Activated naive CD4-positive, alpha-beta T cell treated with anti-CD3 and anti-CD28 coated beads, Interleukin-2, amount 10 ng/mL, durations not matched to agents 7 days and 5 days (primary cell): ENCODE measurements at regions not wholly inside any gene's neighbourhood (a gene's known extent, or its start where the extent isn't known, plus 50 kb on each side); places are given as distances from the start of the nearest gene placed in this dataset.
"Not testable (repeated sequence)": the region's sequence is repeated elsewhere in the genome, so short reads cannot be mapped to it uniquely, and the experiment has no call there.

Experiments used
- CTCF ChIA-PET: fragments of 350-600 bp; sonication (Branson Sonifier 250); formaldehyde crosslinking; loops from one replicate; lab custom pipeline; 2021; ENCODE audit warnings: antibody characterized with exemption; lab: Charles Lee
- DNase-seq: peaks from one replicate; pipeline ENCODE4 v3.0.0-alpha.2; 2020
- H3K27ac Mint-ChIP-seq: one replicate; pipeline ENCODE4 v1.8.0; 2021; ENCODE audit warnings: mild to moderate bottlenecking, moderate library complexity, mixed read lengths
- H3K27me3 Mint-ChIP-seq: one replicate; pipeline ENCODE4 v1.8.0; 2021; ENCODE audit warnings: mild to moderate bottlenecking, mixed read lengths
- H3K36me3 Mint-ChIP-seq: one replicate; pipeline ENCODE4 v1.8.0; 2021; ENCODE audit warnings: mixed read lengths
- H3K4me1 Mint-ChIP-seq: one replicate; pipeline ENCODE4 v1.8.0; 2021; ENCODE audit warnings: mixed read lengths
- H3K4me3 Mint-ChIP-seq: one replicate; pipeline ENCODE4 v1.8.0; 2021; ENCODE audit warnings: mild to moderate bottlenecking, moderate library complexity, mixed read lengths
- H3K9me3 Mint-ChIP-seq: one replicate; pipeline ENCODE4 v1.8.0; 2021; ENCODE audit warnings: mixed read lengths

DNA sequence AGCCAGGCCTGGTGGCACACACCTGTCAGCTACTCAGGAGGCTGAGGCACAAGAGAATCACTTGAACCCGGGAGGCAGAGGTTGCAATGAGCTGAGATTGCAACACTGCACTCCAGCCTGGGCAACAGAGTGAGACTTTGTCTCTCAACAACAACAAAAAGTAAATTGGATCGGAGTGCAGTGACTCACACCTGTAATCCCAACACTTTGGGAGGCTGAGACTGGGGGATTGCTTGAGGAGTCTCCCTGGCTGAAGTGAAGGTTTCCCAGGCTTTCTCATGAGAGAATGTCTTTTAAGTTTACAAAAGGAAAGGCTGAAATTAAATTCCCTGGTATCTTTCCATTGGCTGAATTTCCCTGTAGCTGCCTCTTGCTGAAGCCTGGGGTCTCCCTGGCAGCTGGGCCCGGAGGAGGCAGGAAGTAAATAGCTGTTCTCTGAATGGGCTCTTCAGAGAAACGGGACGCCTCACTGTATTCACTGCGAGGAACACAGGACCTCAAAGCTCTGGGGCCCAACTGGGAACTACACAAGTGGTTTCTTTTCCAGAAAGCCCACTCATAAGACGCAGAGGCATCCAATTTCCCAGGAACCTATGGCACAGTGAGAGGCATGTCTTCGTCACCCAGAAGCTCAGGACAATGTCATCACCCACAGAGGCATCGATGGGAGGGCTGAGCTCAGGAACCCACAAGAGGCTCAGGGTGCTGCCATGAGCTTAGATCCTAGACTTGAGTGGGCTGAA is 77.4 kb upstream of the SMURF2 start:
- Mint-ChIP-seq H3K9me3 (no peaks in the 10 kb centered on the region), H3K27ac (no peak overlapping the region), H3K4me3 (no peak overlapping the region), H3K27me3 (peaks cover 9% of the 10 kb centered on the region), H3K36me3 (no peaks in the 10 kb centered on the region), H3K4me1 (peaks cover 18% of the 10 kb centered on the region)
- no peak for DNase-seq
- CTCF ChIA-PET, result interaction anchor here (0.6 to 1.5 kb wide), 8 partner anchors 11 to 318 kb away, joined by 3 to 4 read pairs (median 4); partner anchors contain the start of gene POLG2

DNA sequence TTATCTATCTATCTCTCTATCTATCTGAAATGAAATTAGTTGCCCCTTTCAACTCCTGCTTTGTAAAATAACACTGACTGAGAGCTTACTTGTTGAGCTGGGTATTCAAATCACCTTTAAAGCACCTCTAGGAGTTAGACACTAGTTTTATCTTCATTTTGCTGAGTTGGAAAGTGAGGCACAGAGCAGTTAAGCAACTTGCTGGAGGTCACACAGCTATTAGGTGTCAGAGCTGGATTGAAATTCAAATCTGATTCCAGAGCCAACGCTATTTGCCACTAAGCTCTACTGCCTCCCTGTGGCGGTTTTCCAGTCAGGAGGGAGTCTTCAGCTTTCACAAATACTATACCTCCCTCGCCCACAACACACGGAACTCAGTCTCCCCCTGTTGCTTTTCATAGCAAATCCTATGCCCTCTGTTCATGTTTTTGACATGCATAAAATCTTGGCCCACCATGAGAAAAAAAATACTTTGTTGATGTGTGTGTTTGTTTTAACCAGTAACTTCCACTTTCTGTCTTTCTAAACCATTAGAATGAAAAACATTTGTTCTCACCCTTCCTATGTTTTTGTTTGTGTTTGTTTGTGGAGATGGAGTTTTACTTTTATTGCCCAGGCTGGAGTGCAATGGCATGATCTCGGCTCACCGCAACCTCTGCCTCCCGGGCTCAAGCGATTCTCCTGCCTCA is 74.8 kb upstream of the SMURF2 start:
- DNase-seq, result peak; percentile 75
- H3K27me3 Mint-ChIP-seq, result peaks cover 4% of the 10 kb centered on the region

DNA sequence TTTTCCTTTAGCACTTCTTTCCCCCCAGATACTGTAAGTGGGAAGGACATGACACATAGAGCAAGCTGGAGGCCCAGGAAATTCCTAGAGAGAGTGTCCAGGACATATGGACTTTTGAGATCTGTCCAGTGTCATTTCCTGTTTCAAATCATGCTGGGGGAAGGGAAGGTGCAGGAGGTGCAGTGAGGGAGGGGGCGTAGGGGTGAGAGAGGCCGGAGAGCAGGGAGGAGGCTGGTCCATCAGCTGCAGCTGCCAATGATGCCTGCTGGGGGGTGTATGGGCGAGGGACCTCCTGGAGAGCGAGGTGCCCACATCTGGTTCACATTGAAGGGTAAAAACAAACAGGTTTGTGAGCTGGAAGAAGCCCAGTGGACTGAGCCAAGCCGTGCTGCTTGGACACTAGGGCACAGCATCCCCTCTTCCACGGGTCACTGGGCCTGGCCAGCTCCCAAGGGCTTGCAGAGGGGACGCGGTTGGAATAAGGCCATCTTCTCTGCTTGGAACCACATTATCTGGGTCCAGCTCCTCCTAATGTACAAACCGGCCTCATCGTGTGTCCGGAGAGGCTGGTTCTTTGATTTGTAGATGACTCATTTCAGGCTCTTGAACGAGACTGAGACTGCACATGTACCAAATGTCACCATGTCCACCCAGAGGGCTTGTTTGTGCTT is 70.4 kb upstream of the SMURF2 start:
- peaks cover 22% of the 10 kb centered on the region for H3K27me3 Mint-ChIP-seq
- H3K36me3 Mint-ChIP-seq, result no peaks in the 10 kb centered on the region

More for the DNA sequence above, 74.8 kb upstream of the SMURF2 start:
- H3K36me3 Mint-ChIP-seq, result no peaks in the 10 kb centered on the region
- no peaks in the 10 kb centered on the region for H3K9me3 Mint-ChIP-seq
- no peak overlapping the region for H3K4me3 Mint-ChIP-seq
- CTCF ChIA-PET, result interaction anchor here (0.6 to 2.1 kb wide), 11 partner anchors 13 to 318 kb away, joined by 3 to 17 read pairs (median 4); partner anchors contain the start of gene SMURF2
- H3K27ac Mint-ChIP-seq, result no peak overlapping the region
- H3K4me1 Mint-ChIP-seq, result peaks cover 18% of the 10 kb centered on the region

DNA sequence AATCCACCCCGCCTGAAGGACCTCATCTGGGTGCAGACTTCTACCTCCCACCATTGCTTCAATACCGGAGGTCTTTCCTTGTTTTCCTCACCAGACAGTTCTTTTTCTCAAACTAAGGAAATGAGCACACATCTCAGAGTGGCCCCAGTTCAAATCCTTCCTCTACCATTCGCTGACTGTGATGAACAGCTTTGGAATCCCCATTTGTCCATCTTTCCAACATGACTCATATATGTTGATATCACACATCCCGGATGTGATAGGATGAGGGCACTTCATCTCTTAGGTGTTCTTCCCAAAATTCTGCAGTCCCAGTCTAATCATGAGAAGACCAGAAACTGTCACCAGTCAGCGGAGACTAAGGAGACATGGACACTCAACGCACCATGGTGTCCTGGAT is 67.9 kb upstream of the SMURF2 start:
- H3K4me1 Mint-ChIP-seq, DNase-seq, H3K36me3 Mint-ChIP-seq, CTCF ChIA-PET, H3K4me3 Mint-ChIP-seq, H3K27ac Mint-ChIP-seq, H3K9me3 Mint-ChIP-seq: not testable (repeated sequence)
- H3K27me3 Mint-ChIP-seq, result peaks cover 20% of the 10 kb centered on the region

More for the DNA sequence above, 70.4 kb upstream of the SMURF2 start:
- Mint-ChIP-seq H3K9me3 (no peaks in the 10 kb centered on the region), H3K4me3 (no peak overlapping the region), H3K27ac (no peak overlapping the region), H3K4me1 (peaks cover 6% of the 10 kb centered on the region)
- DNase-seq, result no peak
- CTCF ChIA-PET, result interaction anchor here (0.7 kb wide), 1 partner anchor 1588 kb away, joined by 4 read pairs; no protein-coding TSS in a partner anchor

DNA sequence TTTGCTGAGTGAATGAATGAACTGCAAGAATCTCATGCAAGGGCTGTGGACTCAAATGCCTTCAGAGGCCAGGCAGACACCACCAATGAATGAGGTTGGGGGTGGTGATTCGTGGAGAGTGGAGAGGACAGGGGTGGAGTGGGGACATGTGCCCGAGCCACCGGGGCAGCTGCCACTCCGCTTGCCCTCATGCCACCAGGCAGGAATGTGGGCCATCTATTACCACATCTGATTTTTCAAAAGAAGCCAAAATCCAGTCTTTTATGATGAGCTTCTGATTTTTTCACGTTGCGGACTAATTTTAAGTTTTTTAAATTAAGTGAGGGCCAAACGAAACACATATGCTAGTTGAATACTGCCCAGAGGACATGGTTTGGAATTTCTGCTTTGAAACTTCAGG is 67.1 kb upstream of the SMURF2 start:
- no peak overlapping the region for H3K27ac Mint-ChIP-seq
- CTCF ChIA-PET, result no interaction called here
- no peaks in the 10 kb centered on the region for H3K36me3 Mint-ChIP-seq
- H3K4me1 Mint-ChIP-seq, result no peaks in the 10 kb centered on the region
- no peak overlapping the region for H3K4me3 Mint-ChIP-seq
- H3K27me3 Mint-ChIP-seq, result peaks cover 20% of the 10 kb centered on the region
- no peak for DNase-seq
- no peaks in the 10 kb centered on the region for H3K9me3 Mint-ChIP-seq

DNA sequence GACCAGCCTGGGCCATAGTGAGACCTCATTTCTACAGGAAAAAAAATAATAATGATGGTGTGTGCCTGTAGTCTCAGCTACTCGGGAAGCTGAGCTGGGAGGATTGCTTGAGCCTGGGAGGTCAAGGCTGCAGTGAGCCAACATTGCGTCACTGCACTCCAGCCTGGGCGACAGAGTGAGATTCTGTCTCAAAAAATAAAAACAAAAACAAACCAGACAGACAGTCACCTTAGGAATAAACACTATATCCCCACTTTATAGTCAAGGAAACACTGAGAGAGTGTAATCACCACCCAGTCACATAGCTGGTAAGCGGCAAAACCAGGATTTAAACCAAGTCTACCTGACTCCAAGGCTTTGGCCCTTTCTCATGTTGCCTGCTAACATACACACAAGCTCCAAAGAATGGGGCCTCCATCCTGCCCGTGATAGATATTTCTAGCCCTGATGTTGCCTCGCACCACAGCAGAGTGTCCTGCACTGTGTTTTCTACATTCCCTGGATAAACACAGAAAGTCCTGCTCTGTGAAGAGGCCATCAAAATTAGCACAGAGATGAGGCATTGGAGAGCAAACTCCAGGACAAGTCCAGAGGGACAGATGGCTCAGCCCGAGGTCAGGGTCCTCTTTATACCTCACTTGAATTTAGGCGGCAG is 66.1 kb upstream of the SMURF2 start:
- Mint-ChIP-seq H3K9me3 (no peaks in the 10 kb centered on the region), H3K4me1 (no peaks in the 10 kb centered on the region), H3K27me3 (peaks cover 20% of the 10 kb centered on the region), H3K36me3 (no peaks in the 10 kb centered on the region), H3K4me3 (no peak overlapping the region), H3K27ac (no peak overlapping the region)
- CTCF ChIA-PET, result no interaction called here
- no peak for DNase-seq

DNA sequence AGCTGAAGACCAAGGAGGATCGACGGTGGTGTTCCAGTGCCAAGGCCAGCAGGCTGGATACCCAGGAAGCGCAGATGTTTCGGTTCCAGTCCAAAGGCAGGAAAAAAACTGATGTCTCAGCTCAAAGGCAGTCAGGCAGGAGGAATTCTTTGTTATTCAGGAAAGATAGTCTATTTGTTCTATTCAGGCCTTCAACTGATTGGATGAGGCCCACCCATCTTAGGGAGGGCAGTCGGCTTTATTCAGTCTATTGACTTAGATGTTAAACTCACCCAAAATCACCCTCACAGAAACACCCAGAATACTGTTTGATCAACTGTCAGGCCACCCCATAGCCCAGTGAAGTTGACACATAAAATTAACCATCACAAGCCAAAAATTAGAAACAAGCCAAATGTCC is 63.9 kb upstream of the SMURF2 start:
- CTCF ChIA-PET, result not testable (repeated sequence)

DNA sequence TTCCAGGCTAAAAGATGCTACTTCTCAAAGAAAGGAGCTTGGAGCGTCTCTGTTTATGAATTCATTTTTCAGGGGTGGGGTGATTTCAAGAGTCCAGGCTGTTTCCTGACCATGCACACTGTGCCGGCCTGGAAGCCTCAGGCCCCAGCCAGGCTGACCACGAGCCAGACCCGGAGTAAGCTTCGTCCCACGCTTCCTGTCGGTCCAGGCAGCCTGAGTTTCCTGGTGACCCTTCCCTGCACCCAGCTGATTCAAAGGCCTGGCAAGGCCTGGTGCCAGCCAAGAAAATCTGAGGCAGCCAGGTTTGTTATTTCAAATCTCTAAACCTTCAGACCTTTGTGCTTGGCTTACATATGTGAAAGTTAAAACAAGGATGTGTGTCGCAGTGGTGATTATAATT is 62.1 kb upstream of the SMURF2 start:
- not testable (repeated sequence) for H3K9me3 Mint-ChIP-seq, H3K4me3 Mint-ChIP-seq, H3K4me1 Mint-ChIP-seq, H3K36me3 Mint-ChIP-seq, H3K27ac Mint-ChIP-seq, DNase-seq
- peaks cover 18% of the 10 kb centered on the region for H3K27me3 Mint-ChIP-seq
- CTCF ChIA-PET, result interaction anchor here (1.2 kb wide), 1 partner anchor 12 kb away, joined by 4 read pairs; no protein-coding TSS in a partner anchor

More for the DNA sequence above, 63.9 kb upstream of the SMURF2 start:
- not testable (repeated sequence) for H3K36me3 Mint-ChIP-seq, H3K9me3 Mint-ChIP-seq, H3K27ac Mint-ChIP-seq, DNase-seq, H3K4me3 Mint-ChIP-seq, H3K4me1 Mint-ChIP-seq
- peaks cover 24% of the 10 kb centered on the region for H3K27me3 Mint-ChIP-seq

DNA sequence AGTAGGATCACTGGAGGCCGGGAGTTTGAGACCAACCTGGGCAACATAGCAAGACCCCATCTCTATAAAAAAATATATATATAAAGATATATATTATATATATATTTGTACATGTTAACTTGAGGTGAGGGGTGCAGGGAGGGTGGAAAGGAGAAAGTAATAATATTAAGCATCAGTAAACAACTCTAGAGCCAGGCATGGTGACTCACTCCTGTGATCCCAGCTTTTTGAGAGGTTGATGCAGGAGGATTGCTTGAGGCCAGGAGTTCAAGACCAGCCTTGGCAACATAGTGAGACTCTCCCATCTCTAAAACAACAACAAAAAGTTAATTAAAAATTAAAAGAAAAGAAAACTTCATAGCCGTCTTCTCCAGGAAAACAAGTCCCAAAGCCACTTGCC is 61.7 kb upstream of the SMURF2 start:
- no peak for DNase-seq
- no peak overlapping the region for H3K27ac Mint-ChIP-seq
- no peaks in the 10 kb centered on the region for H3K4me1 Mint-ChIP-seq
- CTCF ChIA-PET, result interaction anchor here (1.2 kb wide), 1 partner anchor 12 kb away, joined by 4 read pairs; no protein-coding TSS in a partner anchor
- H3K36me3 Mint-ChIP-seq, result no peaks in the 10 kb centered on the region
- peaks cover 16% of the 10 kb centered on the region for H3K27me3 Mint-ChIP-seq
- no peaks in the 10 kb centered on the region for H3K9me3 Mint-ChIP-seq
- H3K4me3 Mint-ChIP-seq, result no peak overlapping the region

DNA sequence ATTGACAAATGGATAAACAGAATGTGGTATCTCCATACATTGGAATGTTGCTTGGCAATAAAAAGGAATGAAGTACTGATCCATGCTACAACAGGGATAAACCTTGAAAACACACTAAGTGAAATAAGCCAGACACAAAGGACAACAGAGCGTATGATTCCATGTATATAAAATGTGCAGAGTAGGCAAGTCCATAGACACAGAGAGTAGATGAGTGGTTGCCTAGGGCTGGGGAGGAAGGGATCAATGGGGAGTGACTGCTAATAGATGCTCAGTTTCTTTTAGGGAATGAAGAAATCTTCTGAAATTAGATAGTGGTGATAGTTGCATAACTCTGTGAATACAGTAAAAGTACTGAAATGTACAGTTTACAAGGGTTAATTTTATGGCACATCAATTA is 59.4 kb upstream of the SMURF2 start:
- peaks cover 17% of the 10 kb centered on the region for H3K27me3 Mint-ChIP-seq
- H3K4me3 Mint-ChIP-seq, CTCF ChIA-PET, H3K4me1 Mint-ChIP-seq, DNase-seq, H3K36me3 Mint-ChIP-seq, H3K9me3 Mint-ChIP-seq, H3K27ac Mint-ChIP-seq: not testable (repeated sequence)

DNA sequence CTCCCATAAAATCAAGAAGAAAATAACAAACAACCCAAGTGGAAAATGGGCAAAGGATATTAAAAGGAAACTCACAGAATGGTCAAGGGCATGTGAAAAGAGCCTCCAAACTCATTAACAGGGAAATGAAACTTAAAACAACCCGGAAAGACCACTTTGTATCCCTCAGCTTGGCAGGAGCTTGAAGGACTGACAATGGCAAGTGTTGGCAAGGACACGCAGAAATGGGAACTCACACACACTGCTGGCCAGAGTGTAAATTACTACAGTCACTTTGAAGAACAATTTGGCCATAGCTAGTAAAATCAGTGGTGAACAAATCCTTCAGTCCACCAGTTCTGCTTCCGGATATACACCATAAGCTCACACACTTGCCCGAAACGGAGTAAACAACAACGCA is 58.1 kb upstream of the SMURF2 start:
- H3K4me1 Mint-ChIP-seq, DNase-seq, H3K4me3 Mint-ChIP-seq, H3K27ac Mint-ChIP-seq, H3K36me3 Mint-ChIP-seq, CTCF ChIA-PET, H3K9me3 Mint-ChIP-seq: not testable (repeated sequence)
- peaks cover 20% of the 10 kb centered on the region for H3K27me3 Mint-ChIP-seq

DNA sequence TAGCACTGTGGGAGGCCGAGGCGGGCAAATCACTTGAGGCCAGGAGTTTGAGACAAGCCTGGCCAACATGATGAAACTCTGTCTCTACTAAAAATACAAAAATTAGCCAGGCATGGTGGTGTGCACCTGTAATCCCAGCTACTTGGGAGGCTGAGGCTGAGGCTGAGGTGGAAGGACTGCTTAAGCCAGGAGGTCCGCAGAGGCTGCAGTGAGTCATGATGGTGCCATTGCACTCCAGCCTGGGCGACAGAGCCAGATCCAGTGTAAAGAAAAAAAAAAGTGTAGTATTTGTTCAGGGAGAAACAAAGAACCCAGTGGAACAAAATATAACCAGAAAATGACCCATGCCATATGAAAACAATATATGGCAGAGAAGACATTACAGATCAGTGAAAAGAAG is 57.4 kb upstream of the SMURF2 start:
- H3K4me1 Mint-ChIP-seq, DNase-seq, H3K36me3 Mint-ChIP-seq, CTCF ChIA-PET, H3K27ac Mint-ChIP-seq, H3K4me3 Mint-ChIP-seq, H3K9me3 Mint-ChIP-seq: not testable (repeated sequence)
- peaks cover 21% of the 10 kb centered on the region for H3K27me3 Mint-ChIP-seq

DNA sequence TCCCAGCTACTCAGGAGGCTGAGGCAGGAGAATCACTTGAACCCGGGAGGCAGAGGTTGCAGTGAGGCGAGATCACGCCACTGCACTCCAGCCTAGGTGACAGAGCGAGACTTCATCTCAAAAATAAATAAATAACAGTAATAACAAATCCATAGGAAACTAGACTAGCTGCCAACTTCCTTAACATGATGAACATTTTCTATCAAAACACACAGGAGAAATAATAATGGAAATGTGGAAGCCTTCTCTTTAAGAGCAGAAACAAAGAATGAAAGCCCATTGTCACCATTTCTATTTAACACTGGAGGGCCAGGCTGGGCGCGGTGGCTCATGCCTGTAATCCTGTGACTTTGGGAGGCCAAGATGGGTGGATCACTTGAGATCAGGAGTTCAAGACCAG is 56.7 kb upstream of the SMURF2 start:
- H3K27ac Mint-ChIP-seq, H3K9me3 Mint-ChIP-seq, DNase-seq, H3K4me3 Mint-ChIP-seq, H3K36me3 Mint-ChIP-seq, CTCF ChIA-PET: not testable (repeated sequence)
- Mint-ChIP-seq H3K4me1 (peaks cover 14% of the 10 kb centered on the region), H3K27me3 (peaks cover 28% of the 10 kb centered on the region)

DNA sequence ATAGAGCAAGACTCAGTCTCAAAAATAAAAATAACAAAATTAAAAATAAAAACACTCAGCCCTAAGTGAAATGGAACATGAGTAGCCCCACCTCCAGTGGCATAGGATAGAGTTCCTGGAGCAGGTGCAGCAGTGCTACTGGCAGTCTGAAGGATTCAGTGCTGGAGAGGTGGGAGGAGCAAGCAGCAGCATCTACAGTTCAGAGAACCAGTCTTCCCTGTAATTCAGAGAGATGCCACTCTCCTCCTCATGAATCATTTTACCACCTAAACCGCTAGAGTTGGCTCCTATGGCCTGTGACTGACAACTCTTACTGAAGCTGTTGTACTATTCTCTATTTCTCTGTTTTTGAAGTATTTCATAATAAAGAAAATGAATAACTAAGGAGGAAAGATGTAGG is 56.0 kb upstream of the SMURF2 start:
- Mint-ChIP-seq H3K4me3 (no peak overlapping the region), H3K27me3 (peaks cover 32% of the 10 kb centered on the region), H3K4me1 (peaks cover 22% of the 10 kb centered on the region), H3K36me3 (no peaks in the 10 kb centered on the region), H3K27ac (no peak overlapping the region), H3K9me3 (no peaks in the 10 kb centered on the region)
- DNase-seq, result no peak
- CTCF ChIA-PET, result no interaction called here
